GM12891 (cell line): ENCODE measurements at regions not wholly inside any gene's neighbourhood (a gene's known extent, or its start where the extent isn't known, plus 50 kb on each side); places are given as distances from the start of the nearest gene placed in this dataset.

Source experiments
- DNase-seq: peaks from one replicate; pipeline ENCODE4 v3.0.0; 2011; ENCODE audit warnings: low spot score; ENCODE audit not compliant: insufficient read length
- FAIRE-seq: peaks from 2 replicates; lab custom pipeline; 2011; peaks lifted over from hg19 to GRCh38; lab: Jason Lieb, UNC
- PAX5 ChIP-seq: IDR thresholded peaks from 2 replicates; pipeline ENCODE4 v1.6.1; 2011; ENCODE audit warnings: low read length, moderate library complexity, mild to moderate bottlenecking; ENCODE audit not compliant: insufficient read depth, severe bottlenecking
- POLR2A ChIP-seq: IDR thresholded peaks from 2 replicates; pipeline ENCODE4 v1.6.1; 2011; ENCODE audit warnings: low read depth, low read length, control low read depth
- POLR2AphosphoS5 ChIP-seq: IDR thresholded peaks from 2 replicates; pipeline ENCODE4 v1.6.1; 2011; ENCODE audit warnings: low read depth, low read length, control low read depth
- POU2F2 ChIP-seq: IDR thresholded peaks from 2 replicates; pipeline ENCODE4 v1.6.1; 2011; ENCODE audit warnings: low read depth, mild to moderate bottlenecking, control low read depth, low read length, moderate library complexity
- SPI1 ChIP-seq: IDR thresholded peaks from 2 replicates; pipeline ENCODE4 v1.6.1; 2011; ENCODE audit warnings: low read depth, low read length, control low read depth
- TAF1 ChIP-seq: IDR thresholded peaks from 2 replicates; pipeline ENCODE4 v1.6.1; 2011; ENCODE audit warnings: low read depth, low read length, control low read depth

DNA sequence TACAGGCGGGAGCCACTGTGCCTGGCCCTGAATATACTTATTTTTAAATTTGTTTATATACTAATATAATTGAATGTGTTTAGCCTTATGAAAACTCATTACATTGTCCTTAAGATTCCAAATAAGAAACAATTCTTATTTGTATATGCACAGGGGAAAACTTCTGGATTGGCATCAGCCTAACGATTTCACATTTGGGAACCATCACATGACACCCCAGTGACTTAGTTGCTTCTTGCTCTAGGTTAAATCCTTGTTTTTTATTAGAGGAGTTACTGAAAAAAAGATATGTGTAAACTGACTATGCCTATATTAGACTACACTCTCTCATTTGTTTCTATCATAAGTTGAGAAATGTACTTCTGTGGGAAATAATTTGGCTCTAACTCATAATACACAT, 520.2 kb downstream of the SPRY1 start:
- FAIRE-seq (no peak), DNase-seq (no peak)
- no peak for TF ChIP-seq POU2F2
- TF ChIP-seq POLR2AphosphoS5, result no peak
- no peak for TF ChIP-seq TAF1
- TF ChIP-seq PAX5, result no peak
- TF ChIP-seq SPI1, result no peak
- TF ChIP-seq POLR2A, result no peak

- TF ChIP-seq POLR2A (no peak), TAF1 (no peak), PAX5 (no peak), SPI1 (no peak), POLR2AphosphoS5 (no peak), POU2F2 (no peak)
- DNase-seq (no peak), FAIRE-seq (no peak)
Measured at GRCh38 chr4:123919576-123920098, 523.0 kb downstream of the SPRY1 start.

DNA sequence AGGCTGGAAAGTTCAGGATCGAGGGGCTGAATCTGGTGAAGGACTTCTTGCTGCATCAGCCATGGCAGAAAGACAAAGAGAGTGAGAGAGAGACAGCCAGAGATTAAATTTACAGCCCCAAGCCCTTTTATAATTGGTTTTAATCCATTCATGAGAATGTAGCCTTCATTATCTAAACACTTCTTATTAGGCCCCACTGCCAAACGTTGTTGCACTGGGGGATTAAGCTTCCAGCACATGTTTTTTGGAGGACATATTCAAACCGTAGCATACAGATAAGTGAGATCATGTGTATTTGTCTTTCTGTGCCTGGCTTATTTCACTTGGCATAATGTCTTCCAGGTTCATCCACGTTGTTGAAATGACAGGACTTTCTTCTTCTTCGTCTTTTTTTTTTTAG, 524.7 kb downstream of the SPRY1 start:
- FAIRE-seq, result no peak
- no peak for DNase-seq
- TF ChIP-seq POU2F2 (no peak), POLR2AphosphoS5 (no peak), TAF1 (no peak), POLR2A (no peak), PAX5 (no peak), SPI1 (no peak)

- DNase-seq (no peak), FAIRE-seq (no peak)
- no peak for TF ChIP-seq POLR2AphosphoS5
- no peak for TF ChIP-seq TAF1
- no peak for TF ChIP-seq SPI1
- no peak for TF ChIP-seq POU2F2
- no peak for TF ChIP-seq PAX5
- TF ChIP-seq POLR2A, result no peak
Measured at GRCh38 chr4:123922847-123923246, 526.3 kb downstream of the SPRY1 start.

DNA sequence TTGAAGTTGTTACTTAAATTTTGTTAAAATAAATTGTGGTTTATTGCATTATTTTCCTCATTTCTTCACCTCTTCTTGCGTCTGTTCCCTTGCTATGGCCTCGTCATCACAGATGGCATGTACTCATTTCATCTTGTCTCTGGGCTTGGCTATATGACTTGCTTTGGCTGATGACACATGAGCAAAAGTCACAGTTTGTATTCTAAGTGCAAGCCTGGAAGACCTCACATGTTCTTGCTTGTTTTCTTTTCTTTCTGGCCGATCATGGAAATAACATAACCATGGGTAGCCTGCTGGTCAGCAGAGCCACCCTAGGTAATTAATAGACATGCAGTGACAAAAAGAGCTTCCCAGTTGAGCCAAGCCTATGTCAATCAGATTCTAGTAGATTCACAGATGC, 527.9 kb downstream of the SPRY1 start:
- DNase-seq (no peak), FAIRE-seq (no peak)
- TF ChIP-seq POLR2AphosphoS5 (no peak), SPI1 (no peak), TAF1 (no peak), POU2F2 (no peak), PAX5 (no peak), POLR2A (no peak)

DNA sequence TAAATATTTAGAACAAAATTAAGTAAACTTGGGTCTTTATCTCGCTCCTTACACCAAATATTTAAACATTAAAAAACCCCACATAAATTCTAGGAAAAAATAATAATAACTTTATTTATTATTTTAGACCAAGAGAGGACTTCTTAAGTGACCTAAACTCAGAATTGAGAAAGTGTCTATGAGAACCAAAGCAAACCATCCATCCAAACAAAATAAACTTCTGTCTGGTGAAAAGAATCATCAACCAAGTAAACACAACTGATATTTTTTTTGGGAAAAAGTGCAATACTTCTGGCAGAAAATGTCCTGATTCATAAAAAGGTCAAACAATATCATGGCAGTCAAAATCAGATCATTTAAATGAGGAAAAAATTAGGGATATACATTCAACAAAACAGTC, 533.0 kb downstream of the SPRY1 start:
- no peak for DNase-seq
- TF ChIP-seq TAF1 (no peak), PAX5 (no peak), POLR2AphosphoS5 (no peak)
- no peak for FAIRE-seq

GRCh38 chr4:123930996-123931395, 534.4 kb downstream of the SPRY1 start:
- no peak for DNase-seq
- TF ChIP-seq POU2F2 (no peak), SPI1 (no peak), POLR2A (no peak), PAX5 (no peak), TAF1 (no peak), POLR2AphosphoS5 (no peak)
- no peak for FAIRE-seq

DNA sequence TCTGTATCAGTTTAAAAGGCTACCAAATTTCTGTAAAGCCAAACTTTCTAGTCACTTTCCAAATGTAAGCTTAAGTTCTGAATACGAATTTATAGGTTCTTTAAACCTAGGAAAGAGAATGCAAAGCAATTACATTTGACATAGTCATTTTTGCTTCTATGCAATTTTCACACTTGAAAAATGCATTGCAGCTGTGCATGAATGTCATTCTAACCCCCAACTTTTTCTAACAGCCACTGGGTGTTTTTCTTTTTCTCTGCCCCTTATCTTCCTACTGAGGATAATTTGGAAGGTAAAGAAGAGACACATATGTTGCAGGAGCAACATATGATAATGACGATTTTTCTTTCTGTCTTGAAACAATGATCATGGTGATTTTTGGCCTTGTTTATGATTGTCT, 537.5 kb downstream of the SPRY1 start:
- no peak for FAIRE-seq
- TF ChIP-seq SPI1, result no peak
- no peak for TF ChIP-seq PAX5
- TF ChIP-seq POU2F2, result no peak
- no peak for TF ChIP-seq POLR2AphosphoS5
- no peak for DNase-seq

DNA sequence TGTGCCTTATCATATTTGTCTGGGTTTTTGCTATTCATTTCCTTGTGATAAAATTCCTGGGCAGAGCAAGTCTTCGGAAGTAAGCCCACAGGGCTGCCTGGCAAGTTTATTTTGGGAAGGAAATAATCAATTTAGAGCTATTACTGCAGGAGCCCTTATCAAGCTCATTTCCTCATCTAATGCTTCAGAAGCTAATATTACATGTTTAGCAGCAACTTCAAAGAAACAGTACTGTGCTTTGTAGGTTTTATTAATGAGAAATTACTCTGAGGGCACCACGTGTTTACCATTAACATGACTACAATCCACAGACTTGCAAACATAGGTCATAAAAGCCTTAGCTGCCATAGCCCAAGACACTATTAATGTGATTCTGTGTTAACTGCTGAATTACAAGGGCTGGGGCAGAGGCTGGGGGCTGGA, 540.0 kb downstream of the SPRY1 start:
- no peak for DNase-seq
- TF ChIP-seq POU2F2 (no peak), TAF1 (no peak), POLR2AphosphoS5 (no peak), PAX5 (no peak), POLR2A (no peak)

GRCh38 chr4:123937581-123937980, 541.0 kb downstream of the SPRY1 start:
- FAIRE-seq (no peak), DNase-seq (no peak)

More for the DNA sequence above, 540.0 kb downstream of the SPRY1 start:
- no peak for FAIRE-seq

More at GRCh38 chr4:123937581-123937980, 541.0 kb downstream of the SPRY1 start:
- TF ChIP-seq TAF1, result no peak
- no peak for TF ChIP-seq POLR2A
- TF ChIP-seq PAX5, result no peak
- no peak for TF ChIP-seq SPI1
- no peak for TF ChIP-seq POU2F2
- no peak for TF ChIP-seq POLR2AphosphoS5
